Epithelial cell of prostate (primary cell): ENCODE measurements at regions not wholly inside any gene's neighbourhood (a gene's known extent, or its start where the extent isn't known, plus 50 kb on each side); places are given as distances from the start of the nearest gene placed in this dataset.
"Not testable (repeated sequence)": the region's sequence is repeated elsewhere in the genome, so short reads cannot be mapped to it uniquely, and the experiment has no call there.

Experiments
- DNase-seq: peaks from one replicate; pipeline ENCODE4 v3.0.0-alpha.2; 2011; ENCODE audit warnings: low read depth, low spot score
- H3K27ac ChIP-seq: fragments of 450-650 bp; 2 replicates; pipeline ENCODE4 v1.5.1; 2017; ENCODE audit warnings: mild to moderate bottlenecking

DNA sequence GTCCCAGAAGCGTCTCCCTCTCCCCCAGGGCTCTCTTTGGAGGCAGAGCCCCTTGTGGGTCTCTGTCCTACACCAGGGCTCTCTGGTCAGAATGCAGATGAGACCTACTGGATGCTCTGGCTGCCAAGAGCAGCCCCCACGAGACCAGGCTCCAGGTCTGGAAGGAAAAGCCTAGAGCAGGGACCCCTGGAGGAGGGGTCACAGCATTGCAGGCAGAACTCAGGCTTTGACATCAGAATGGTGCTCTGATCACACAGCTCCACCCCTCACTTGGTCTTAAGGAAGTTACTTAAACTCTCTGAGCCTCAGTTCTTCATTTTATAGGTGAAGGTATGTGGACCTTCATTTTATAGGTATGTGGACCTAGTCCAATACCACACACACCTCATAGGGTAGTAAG lies 83.1 kb downstream of the ARL6IP4 start:
- no peak for DNase-seq

DNA sequence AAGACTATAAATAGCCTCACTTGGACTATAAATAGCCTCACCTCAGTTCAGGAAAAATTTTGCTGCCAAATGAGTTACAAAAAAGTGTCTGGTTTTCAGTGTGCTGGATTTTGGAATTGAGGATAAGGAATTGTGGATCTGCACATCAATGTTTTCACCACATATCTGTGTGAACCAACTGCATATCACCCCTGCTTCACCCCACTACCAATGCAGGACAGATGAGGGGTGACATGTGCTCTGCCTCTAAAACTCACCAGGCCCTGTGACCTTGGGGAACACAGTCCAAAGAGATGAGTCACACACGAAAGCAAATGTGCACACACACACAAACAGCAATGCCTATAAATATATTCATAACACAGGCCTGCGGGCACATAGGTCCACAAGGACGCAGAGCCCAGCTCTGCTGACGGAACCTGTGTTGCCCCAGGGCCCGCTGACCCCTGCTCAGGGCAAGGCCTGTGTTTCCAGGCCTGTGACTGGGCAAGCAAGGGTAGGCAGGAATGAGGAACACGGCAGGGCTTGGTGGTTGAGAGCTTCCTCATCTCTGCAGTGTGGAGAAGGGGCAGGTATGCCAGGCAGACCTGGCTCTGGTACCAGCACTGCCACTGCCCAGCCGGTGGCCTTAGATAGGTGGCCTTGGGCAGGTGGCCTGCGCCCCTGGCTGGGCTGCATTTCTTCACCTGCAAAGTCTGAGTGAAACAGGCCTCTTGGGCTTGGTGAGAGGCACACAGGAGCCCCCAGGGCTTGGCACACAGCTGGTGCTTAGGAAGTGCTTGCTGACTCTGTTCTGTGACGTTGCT lies 82.4 kb downstream of the ARL6IP4 start:
- peak overlapping the region; percentile 11 for H3K27ac ChIP-seq
- DNase-seq, result no peak

More for the DNA sequence above, 83.1 kb downstream of the ARL6IP4 start:
- no peak overlapping the region for H3K27ac ChIP-seq

DNA sequence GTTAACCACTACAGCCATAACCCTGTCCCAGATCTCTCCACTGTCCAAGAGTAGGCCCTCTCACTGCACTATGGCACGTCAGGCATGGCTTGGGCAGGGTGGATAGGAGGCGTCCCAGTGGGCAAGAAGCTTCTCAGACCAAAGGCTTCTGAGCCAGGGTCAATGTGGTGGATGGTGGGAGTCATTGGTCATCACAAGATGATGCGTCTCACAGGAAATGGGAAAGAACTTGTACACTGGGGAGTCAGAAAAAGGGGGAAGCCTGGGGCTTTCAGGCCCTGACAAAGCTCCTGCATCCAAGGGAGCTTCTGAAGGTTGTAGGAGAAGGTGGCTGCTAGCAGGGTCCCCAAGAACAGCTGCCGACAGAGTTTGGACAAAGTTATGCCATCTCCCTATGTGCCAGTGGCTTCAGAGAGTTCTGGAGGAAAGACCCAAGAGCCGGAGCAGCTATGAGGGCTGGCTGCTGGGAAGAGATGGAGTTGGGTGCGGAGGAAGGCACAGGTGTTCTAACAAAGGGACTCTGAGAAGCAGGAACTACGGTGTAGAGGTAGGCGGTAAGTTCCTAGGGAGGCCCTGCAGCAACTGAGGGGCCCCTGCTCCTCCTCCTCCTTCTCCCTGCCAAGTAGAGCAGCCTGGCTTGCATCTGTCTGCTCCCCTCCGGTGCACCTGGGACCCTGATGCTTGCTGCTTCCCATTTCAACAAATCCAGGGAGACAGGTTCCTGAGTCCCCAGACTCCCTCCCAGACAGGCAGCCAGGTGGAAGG lies 81.1 kb downstream of the ARL6IP4 start:
- no peak for DNase-seq
- H3K27ac ChIP-seq, result no peak overlapping the region

DNA sequence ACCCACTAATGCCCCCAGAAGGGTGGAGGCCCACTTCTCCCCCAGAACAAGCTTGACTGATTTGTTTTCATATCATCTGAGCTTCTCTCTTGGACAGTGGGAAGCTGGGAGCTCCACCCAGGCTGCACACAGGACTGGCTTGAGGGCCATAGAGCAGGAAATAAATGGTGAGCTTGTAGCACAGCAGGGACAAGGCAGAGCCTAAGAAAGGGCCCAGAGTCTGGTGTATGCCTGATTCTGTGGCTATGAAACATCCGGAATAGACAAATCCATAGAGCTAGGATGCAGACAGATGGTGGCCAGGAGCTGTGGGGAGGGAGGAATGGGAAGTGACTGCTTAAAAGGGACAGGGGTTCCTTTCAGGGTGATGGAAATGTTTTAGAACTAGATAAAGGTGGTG lies 79.0 kb downstream of the ARL6IP4 start:
- no peak for DNase-seq
- no peak overlapping the region for H3K27ac ChIP-seq

DNA sequence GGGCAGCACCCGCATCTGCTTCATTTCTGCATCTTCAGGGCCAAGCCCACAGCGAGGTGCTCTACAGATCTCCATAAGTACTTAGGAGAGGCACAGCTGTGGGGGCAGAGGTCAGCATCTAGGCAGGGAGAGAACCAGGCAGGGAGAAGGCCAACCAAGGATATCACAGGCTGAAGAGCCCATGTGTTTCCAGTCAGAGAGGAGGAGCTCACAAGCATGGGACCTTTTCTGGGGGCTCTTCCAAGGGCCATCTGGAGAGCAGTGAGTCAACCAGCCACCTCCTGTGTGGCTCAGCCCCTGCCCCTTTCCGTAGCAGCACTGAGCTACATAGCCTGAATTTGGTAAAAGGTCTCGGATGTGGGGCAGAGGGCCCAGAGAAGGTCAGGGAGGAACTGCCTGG lies 78.5 kb downstream of the ARL6IP4 start:
- no peak overlapping the region for H3K27ac ChIP-seq
- no peak for DNase-seq

DNA sequence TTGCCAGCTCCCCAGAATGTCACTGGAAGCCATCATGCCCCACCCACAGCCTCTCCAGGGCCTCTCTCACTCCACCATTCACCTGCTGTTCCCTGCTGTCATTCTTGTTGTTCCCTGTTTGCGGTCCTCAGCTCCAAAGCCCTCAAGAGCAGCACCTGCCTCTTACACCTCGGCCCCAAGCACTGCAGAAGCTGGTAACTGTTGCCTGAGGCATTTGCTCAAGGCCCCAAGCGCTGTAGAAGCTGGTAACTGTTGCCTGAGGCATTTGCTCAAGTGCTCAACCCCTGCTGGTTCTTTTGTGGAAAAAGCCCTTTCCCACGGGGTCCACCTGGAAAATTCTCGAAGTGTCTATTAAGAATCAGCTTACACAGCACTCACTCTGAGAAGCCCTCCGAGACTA lies 78.0 kb downstream of the ARL6IP4 start:
- H3K27ac ChIP-seq, result no peak overlapping the region
- no peak for DNase-seq

DNA sequence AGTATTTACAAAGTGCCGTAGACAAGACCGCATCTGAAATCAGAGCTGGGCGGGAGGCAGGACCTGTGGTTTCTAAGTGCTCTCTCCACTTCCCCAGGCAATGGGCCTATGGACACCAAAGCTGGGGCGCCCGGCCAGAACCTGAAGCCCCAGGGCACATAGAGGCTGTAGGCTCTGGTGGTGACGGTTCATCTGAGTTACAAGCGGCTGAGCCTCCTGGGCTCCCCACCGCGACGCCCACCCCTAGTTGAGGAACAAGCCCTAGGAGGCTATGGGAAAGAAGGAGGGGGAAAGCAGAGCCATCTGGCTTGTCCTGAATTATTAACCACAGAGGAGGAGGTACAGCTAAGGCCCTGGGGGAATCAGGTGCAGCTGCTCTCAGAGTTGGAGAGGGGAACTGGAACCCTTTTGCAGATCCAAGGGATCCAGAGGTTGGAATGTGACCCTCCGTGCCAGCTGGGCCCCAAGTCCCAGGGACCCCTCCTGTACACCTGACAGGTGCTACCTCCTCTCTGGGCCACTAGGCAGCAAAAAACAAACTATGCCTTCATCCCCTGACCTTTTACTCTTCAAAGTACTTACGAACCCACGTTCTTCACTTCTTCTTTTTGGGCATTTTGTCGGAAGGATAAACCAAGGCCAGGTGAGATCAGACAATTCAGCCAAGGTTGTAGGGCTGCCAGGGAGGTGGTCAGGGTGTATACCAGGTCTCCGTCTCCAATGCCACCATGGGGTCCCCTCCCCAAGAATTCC lies 77.2 kb downstream of the ARL6IP4 start:
- no peak for DNase-seq
- no peak overlapping the region for H3K27ac ChIP-seq

DNA sequence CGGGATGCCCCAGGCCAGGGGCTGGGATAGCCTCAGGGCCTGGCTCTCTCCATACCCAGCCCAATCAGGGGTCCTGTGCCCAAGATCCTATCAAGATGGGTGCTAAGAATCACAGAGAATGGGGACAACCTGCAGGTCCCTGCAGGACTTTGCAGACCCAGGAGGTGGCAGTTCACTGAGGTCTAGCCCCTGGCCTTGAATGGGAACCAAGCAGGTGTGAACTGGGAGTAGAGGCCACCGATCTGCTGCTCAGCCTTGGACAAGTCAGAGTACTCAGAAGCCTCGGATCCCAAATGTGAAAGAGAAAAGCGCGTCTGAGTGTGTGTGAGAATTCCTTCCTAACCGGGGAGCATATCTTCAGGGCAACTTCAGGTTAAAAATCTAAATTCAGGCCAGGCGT lies 76.2 kb downstream of the ARL6IP4 start:
- DNase-seq, result no peak
- H3K27ac ChIP-seq, result no peak overlapping the region

DNA sequence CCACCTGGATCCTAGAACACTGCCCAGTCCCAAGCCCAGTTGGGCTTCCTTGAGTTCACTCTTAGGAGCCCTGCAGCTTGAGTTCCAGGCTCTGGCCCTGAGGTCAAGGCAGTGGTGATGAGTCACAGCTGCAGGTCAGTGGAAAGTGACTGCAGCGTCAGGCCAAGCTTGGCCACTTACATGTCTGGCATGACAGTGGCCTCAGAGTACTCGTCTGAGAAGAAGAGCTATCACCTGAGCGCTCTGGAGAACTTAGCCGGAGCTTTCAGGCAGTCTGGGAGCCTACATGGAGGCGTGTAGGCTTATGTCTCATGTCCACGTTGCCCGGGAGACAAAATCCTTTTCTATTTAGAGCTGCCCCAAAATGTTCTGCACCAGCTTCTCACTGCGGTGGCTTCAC lies 75.6 kb downstream of the ARL6IP4 start:
- H3K27ac ChIP-seq, result no peak overlapping the region
- no peak for DNase-seq

DNA sequence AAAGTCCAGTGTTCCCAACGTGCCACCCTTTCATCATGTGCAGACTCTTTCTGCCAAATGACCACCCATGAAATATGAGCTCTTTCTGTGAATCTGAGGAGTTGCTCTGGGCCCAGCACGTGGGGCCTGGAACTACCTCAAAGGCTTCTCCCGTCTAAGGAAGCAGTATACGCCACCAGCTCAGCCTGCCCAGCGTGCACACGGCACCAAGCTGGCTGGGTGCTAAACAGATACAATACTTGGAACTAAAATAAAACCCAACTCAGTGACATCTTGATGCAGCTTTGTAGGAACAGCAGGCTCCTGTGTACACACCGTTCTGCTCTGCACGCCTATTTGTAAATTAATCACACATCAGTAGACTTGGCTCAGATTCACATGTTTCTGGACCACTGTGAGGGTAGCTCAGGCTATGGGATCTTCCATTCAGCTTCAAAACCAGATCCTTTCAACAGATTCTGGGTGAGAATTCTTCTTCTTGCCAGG lies 74.8 kb downstream of the ARL6IP4 start:
- H3K27ac ChIP-seq, result no peak overlapping the region
- DNase-seq, result no peak

DNA sequence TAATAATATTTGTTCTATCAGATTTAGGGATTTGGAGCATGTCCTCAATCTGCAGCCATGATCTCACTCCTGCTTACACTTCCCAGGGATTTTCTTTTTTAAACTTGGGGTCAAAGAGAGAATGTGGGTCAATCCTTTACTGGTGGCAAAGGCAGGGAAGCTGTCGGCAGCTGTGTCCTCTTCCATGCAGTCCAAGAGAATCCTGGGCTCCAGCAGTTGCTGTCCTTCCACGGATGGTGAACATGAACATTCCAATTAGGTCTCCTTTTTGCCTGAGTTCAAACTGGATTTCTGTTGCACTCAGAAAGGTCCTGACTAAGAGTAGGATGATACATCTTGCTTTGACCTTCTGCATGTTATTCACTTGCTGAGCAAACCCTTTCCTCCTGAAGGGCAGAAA lies 73.9 kb downstream of the ARL6IP4 start:
- no peak overlapping the region for H3K27ac ChIP-seq
- DNase-seq, result no peak

DNA sequence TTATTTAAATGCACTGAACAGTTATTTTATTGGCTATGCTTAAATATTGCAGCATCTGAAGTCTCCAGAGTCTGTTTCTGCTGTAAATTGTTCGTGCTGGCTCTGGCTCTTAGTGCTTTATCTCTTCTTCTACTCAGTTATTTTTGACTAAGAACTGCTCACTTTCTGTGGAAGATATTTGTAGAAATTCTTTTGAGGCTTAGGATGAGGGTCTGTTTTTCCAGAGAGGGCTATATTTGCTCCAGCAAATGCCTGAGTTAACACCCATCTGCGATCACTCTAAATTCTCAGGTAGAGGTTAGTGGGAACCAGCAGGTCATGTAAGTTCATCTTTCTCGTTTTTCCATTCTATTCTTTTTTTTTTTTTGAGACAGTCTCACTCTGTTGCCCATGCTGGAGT lies 71.1 kb downstream of the ARL6IP4 start:
- DNase-seq, result no peak

DNA sequence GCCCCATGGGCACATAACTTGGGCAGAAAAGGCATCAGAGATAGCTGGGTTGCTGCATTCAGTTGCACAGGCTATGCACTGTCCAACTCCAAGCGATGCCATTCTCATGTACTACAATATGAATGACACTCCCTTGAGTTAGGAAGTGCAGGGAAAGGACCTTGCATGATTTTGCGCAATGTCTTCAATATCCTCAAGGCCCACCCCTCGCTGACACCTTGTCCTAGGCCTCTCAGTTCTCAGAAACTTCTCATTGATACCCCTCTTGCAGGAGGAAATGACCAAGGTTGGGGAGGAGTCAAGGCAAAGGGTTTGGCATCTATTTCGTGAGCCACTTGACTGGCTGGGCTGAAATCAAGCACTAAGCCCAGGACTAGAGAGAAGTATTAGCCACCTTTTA lies 70.4 kb downstream of the ARL6IP4 start:
- DNase-seq, result no peak
- H3K27ac ChIP-seq, result no peak overlapping the region

More for the DNA sequence above, 71.1 kb downstream of the ARL6IP4 start:
- H3K27ac ChIP-seq, result no peak overlapping the region

DNA sequence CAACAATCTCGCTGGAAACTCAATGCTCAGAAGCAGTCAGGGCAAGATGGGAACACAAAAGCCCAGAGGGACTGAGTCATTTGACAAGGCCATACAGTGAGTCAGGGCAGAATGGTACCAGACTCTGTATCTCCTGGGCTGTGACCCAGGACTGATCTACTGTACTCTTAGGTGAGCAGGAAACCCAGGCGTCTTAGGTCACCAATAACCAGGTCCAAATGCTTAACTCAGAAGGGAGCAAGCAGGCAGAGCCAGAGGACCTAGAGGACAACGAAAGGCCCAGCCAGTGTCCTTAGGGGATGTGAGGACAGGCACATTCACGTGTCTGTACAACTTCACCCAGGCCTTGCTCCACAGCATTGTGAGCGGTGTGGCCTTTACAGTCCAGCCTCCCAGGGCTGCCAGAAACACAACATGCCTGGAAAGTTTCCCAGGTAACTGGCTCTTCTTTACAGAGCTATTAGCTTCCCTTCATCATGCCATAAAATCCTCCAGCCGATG lies 69.9 kb downstream of the ARL6IP4 start:
- H3K27ac ChIP-seq, result no peak overlapping the region

DNA sequence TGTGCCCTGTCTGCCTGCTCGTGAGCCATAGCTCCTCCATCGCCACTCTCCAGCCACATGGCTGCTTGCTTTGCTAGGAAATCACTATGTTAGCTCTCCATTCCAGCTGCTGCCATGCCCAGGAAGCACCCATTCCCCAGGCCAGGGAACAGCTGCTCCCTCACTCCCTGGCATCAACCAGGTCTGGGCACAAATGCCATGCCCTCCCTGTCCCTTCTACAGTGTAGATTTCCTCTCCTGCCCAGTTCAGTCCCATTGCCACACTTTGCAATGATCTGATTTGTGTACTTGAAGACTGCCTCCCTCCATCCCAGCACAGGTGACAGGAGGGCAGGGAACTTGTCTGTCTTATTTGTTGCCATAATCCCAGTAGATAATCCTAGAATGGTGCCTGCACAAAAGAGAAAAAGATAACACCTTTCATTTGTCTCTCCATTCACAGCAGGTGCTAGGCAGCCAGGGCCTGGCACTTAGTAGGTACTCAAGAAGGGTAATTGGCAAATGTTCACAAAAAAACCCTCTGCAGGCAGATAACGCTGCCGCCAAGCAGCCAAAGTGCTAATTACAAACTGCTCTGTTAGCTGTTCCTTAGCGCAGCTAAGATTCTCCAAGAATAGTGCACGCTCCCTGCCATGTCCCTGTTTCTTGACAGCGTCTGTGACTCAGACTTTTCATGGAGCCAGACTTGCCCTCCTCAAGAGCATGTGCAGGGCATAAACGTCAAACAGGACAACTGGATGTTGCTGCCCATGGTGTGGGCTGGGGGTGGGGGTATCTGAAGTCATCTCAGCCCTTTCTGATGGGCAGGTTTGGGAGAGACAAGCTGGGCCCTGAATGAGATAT lies 69.1 kb downstream of the ARL6IP4 start:
- DNase-seq, result no peak
- no peak overlapping the region for H3K27ac ChIP-seq

More for the DNA sequence above, 69.9 kb downstream of the ARL6IP4 start:
- DNase-seq, result peak; percentile 20

DNA sequence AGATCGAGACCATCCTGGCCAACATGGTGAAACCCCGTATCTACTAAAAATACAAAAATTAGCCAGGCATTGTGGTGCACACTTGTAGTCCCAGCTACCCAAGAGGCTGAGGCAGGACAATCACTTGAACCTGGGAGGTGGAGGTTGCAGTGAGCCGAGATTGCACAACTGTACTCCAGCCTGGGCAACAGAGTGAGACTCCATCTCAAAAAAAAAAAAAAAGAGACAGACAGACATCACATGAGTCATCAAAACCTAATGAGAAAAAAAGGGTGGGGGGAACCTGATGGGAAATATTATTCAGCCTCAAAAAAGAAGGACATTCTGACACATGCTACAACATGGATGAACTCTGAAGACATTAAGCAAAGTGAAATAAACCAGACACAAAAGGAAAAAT lies 67.4 kb downstream of the ARL6IP4 start:
- not testable (repeated sequence) for DNase-seq, H3K27ac ChIP-seq

DNA sequence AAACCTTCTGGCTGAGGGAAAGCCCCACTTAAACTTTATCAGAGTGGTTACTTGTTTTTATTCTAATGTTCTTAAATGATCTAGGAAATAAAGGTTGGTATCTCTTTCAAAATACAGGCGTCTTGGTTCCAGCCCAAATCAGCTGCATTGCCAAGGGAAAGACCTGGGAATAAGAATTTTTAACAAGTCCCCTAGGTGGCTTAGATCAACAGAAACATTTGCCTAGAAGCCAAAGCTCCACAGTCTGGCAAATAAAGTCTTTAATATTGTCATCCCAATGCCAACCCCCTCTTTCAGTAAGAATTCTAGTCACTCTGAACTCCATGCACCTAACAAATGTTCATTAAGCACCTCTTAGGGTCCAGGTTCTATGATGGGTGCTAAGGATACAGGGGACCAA lies 66.8 kb downstream of the ARL6IP4 start:
- H3K27ac ChIP-seq, result no peak overlapping the region
- no peak for DNase-seq

DNA sequence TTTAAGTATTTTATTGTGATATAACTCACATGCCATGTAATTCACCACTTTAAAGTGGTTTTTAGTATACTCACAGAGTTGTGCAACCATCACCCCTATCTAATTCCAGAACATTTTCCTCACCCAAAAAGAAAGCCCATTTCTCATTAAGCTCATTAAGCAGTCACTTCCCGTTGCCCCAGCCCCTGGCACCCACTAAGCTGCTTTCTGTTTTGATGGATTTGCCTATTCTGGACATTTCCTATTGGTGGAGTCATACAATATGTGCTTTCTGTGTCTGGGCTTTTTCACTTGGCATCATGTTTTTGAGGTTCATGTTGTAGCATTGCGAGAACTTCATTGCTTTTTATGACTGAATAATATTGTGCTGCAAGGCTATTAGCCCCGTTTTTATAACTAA lies 66.0 kb downstream of the ARL6IP4 start:
- no peak for DNase-seq
- no peak overlapping the region for H3K27ac ChIP-seq

DNA sequence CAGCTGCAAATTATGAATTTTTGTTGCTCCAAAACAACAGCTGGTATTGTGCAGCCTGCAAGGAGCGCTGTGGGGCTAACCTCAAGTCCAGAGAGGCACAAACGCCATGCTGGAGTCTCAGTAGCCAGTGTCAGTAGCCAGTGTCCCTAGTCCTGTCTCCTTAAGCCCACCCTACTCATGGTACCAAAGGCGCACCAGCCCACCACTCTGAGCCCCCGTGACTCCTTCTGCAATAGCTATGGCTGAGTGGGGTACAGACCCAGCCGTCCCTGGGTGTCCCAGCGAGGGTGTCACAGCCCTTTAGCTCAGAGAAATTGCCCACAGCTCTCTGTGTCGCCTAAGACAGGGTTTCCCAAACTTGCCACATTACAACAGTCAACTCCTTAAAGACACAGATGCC lies 65.2 kb downstream of the ARL6IP4 start:
- no peak overlapping the region for H3K27ac ChIP-seq
- DNase-seq, result no peak

DNA sequence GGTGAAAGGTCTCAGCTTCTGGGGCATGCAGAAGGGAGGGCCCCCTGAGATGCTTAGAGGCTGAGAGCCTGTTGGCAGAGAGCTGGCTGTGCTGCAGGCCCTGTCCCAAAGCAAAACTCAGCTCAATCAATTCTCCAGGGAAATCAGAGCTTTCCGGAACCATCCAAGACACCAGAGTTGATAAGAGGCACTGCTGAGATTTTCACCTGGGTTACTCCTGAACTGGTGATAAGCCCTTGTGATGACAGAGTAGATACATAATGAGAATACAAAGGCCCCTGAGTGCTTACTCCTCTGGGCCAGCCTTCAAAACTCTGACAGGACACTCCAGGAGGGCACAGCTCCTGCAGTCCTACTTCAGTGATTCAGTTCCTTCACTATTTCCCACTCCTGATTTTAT lies 63.9 kb downstream of the ARL6IP4 start:
- H3K27ac ChIP-seq, result no peak overlapping the region
- no peak for DNase-seq
